GM23338 (cell line): ENCODE measurements at regions not wholly inside any gene's neighbourhood (a gene's known extent, or its start where the extent isn't known, plus 50 kb on each side); places are given as distances from the start of the nearest gene placed in this dataset.

ENCODE experiments used
- ATAC-seq: fragments of 200-7000 bp; cut with Tn5 transposase; 3 replicates; pipeline ENCODE4 v1.9.1; 2020
- DNase-seq: peaks from one replicate; pipeline ENCODE4 v3.0.0-alpha.2; 2015; ENCODE audit warnings: low spot score
- H2AFZ ChIP-seq: fragments of 200-600 bp; sonication (generic); 2 replicates; pipeline ENCODE4 v1.8.0; 2016; ENCODE audit warnings: antibody characterized with exemption, mild to moderate bottlenecking, moderate library complexity
- H3F3A ChIP-seq: fragments of 200-600 bp; sonication (generic); replicated peaks from 2 replicates; pipeline ENCODE4 v1.8.0; 2017; ENCODE audit warnings: antibody characterized with exemption, mixed run types, low read depth
- H3K27ac ChIP-seq: fragments of 200-600 bp; sonication (generic); 2 replicates; pipeline ENCODE4 v1.6.1; 2016; ENCODE audit warnings: low read depth
- H3K27me3 ChIP-seq: fragments of 200-600 bp; sonication (generic); 2 replicates; pipeline ENCODE4 v1.8.0; 2016; ENCODE audit warnings: mild to moderate bottlenecking, mixed run types, moderate library complexity; ENCODE audit not compliant: insufficient read depth
- H3K36me3 ChIP-seq: fragments of 200-600 bp; sonication (generic); 2 replicates; pipeline ENCODE4 v1.8.0; 2016; ENCODE audit warnings: mild to moderate bottlenecking; ENCODE audit not compliant: insufficient read depth
- H3K4me1 ChIP-seq: fragments of 200-600 bp; sonication (generic); 2 replicates; pipeline ENCODE4 v1.8.0; 2016; ENCODE audit warnings: mild to moderate bottlenecking, moderate library complexity; ENCODE audit not compliant: insufficient read depth
- H3K4me2 ChIP-seq: fragments of 200-600 bp; sonication (generic); 2 replicates; pipeline ENCODE4 v1.7.1; 2017; ENCODE audit warnings: mixed run types
- H3K4me3 ChIP-seq: fragments of 200-600 bp; sonication (generic); 2 replicates; pipeline ENCODE4 v1.6.1; 2016; ENCODE audit warnings: mixed run types
- H3K79me2 ChIP-seq: fragments of 200-600 bp; sonication (generic); replicated peaks from 2 replicates; pipeline ENCODE4 v1.8.0; 2017; ENCODE audit warnings: mild to moderate bottlenecking; ENCODE audit not compliant: insufficient read depth
- H3K9me2 ChIP-seq: fragments of 200-600 bp; sonication (generic); 2 replicates; pipeline ENCODE4 v1.8.0; 2017; ENCODE audit not compliant: insufficient read depth
- H4K20me1 ChIP-seq: fragments of 200-600 bp; sonication (generic); replicated peaks from 2 replicates; pipeline ENCODE4 v1.8.0; 2017; ENCODE audit warnings: mild to moderate bottlenecking; ENCODE audit not compliant: insufficient read depth
- H3K27ac Mint-ChIP-seq: 2 replicates; pipeline ENCODE4 v1.8.0; 2020; ENCODE audit warnings: inconsistent platforms, mild to moderate bottlenecking, moderate library complexity, mixed read lengths
- H3K27me3 Mint-ChIP-seq: 3 replicates; pipeline ENCODE4 v1.8.0; 2022; ENCODE audit warnings: low read depth, mild to moderate bottlenecking, moderate library complexity, mixed read lengths, inconsistent platforms; ENCODE audit not compliant: insufficient read depth, poor library complexity
- H3K36me3 Mint-ChIP-seq: 3 replicates; pipeline ENCODE4 v1.8.0; 2021; ENCODE audit warnings: low read depth, mild to moderate bottlenecking, inconsistent platforms, moderate library complexity, mixed read lengths
- H3K4me1 Mint-ChIP-seq: 3 replicates; pipeline ENCODE4 v1.8.0; 2020; ENCODE audit warnings: mild to moderate bottlenecking, inconsistent platforms, mixed read lengths
- H3K4me3 Mint-ChIP-seq: 3 replicates; pipeline ENCODE4 v1.8.0; 2021; ENCODE audit warnings: moderate library complexity, mild to moderate bottlenecking, inconsistent platforms, mixed read lengths
- H3K9me3 Mint-ChIP-seq: 3 replicates; pipeline ENCODE4 v1.8.0; 2020; ENCODE audit warnings: moderate library complexity, mild to moderate bottlenecking, inconsistent platforms, mixed read lengths
- CREB1 ChIP-seq: fragments of 250-450 bp; sonication (Bioruptor Pico); IDR thresholded peaks from 2 replicates; pipeline ENCODE4 v1.5.0; 2020; ENCODE audit warnings: low read depth, mild to moderate bottlenecking, moderate library complexity
- CTCF ChIP-seq, 2 experiments: fragments of 200-600 bp in 1 of 2; sonication (generic) in 1 of 2; conservative IDR thresholded peaks; 2 replicates each; pipeline versions ENCODE4 v1.5.1 to v1.6.1; 2016 to 2017; ENCODE audit warnings: antibody characterized with exemption in 2 of 2, low read depth in 2 of 2, mild to moderate bottlenecking in 2 of 2, moderate library complexity in 1 of 2
- ETS1 ChIP-seq: IDR thresholded peaks from 2 replicates; pipeline ENCODE4 v1.6.1; 2016; ENCODE audit warnings: antibody characterized with exemption
- EZH2 ChIP-seq: fragments of 200-600 bp; sonication (generic); IDR thresholded peaks from one replicate; pipeline ENCODE4 v1.8.0; 2017; ENCODE audit warnings: antibody characterized with exemption, mild to moderate bottlenecking, low read depth; ENCODE audit not compliant: unreplicated experiment
- EZH2phosphoT487 ChIP-seq: fragments of 200-600 bp; sonication (generic); IDR thresholded peaks from one replicate; pipeline ENCODE4 v1.8.1; 2018; ENCODE audit warnings: antibody characterized with exemption; ENCODE audit not compliant: unreplicated experiment
- JUNB ChIP-seq: IDR thresholded peaks from one replicate; pipeline ENCODE4 v1.6.1; 2016; ENCODE audit warnings: antibody characterized with exemption; ENCODE audit not compliant: unreplicated experiment
- NANOG ChIP-seq: IDR thresholded peaks from 2 replicates; pipeline ENCODE4 v1.6.1; 2016; ENCODE audit warnings: antibody characterized with exemption, borderline replicate concordance
- STAT1 ChIP-seq: IDR thresholded peaks from one replicate; pipeline ENCODE4 v1.6.1; 2016; ENCODE audit warnings: antibody characterized with exemption; ENCODE audit not compliant: unreplicated experiment
- ZNF114 ChIP-seq: fragments of 250-450 bp; sonication (Bioruptor Pico); IDR thresholded peaks from 2 replicates; pipeline ENCODE4 v1.5.0; 2020; ENCODE audit warnings: mild to moderate bottlenecking, moderate library complexity
- ZNF331 ChIP-seq: fragments of 250-450 bp; sonication (Bioruptor Pico); IDR thresholded peaks from 2 replicates; pipeline ENCODE4 v1.5.0; 2020; ENCODE audit warnings: low read depth, mild to moderate bottlenecking, moderate library complexity

- Histone ChIP-seq H3K4me2 (no peak overlapping the region), H3K27ac (no peak overlapping the region), H3K36me3 (no peaks in the 10 kb centered on the region), H3K79me2 (no peaks in the 10 kb centered on the region), H3K4me1 (no peaks in the 10 kb centered on the region), H3K9me2 (no peaks in the 10 kb centered on the region), H3K27me3 (no peaks in the 10 kb centered on the region), H4K20me1 (no peaks in the 10 kb centered on the region), H3F3A (no peaks in the 10 kb centered on the region), H2AFZ (no peak overlapping the region), H3K4me3 (no peak overlapping the region)
- H3K27me3 Mint-ChIP-seq, result peaks cover 3% of the 10 kb centered on the region
- no peaks in the 10 kb centered on the region for H3K36me3 Mint-ChIP-seq
- DNase-seq (no peak), ATAC-seq (no peak)
- TF ChIP-seq JUNB (no peak), ZNF114 (CRISPR knock-in tag) (no peak), NANOG (no peak), STAT1 (no peak)
- no peak overlapping the region for H3K27ac Mint-ChIP-seq
- H3K4me1 Mint-ChIP-seq, result no peaks in the 10 kb centered on the region
- no peak overlapping the region for H3K4me3 Mint-ChIP-seq
- no peaks in the 10 kb centered on the region for H3K9me3 Mint-ChIP-seq
Observed at GRCh38 chr2:122236152-122236874, 480.9 kb downstream of the TSN start.

GRCh38 chr2:122236925-122237324 is 481.5 kb downstream of the TSN start:
- Histone ChIP-seq H2AFZ (no peak overlapping the region), H3K9me2 (0 out of 2 replicates have a peak, but pooled peaks cover 2% of the 10 kb centered on the region), H3K79me2 (no peaks in the 10 kb centered on the region), H3K36me3 (no peaks in the 10 kb centered on the region), H3K4me3 (no peak overlapping the region), H3K27ac (no peak overlapping the region), H3K4me2 (no peak overlapping the region), H3F3A (no peaks in the 10 kb centered on the region), H3K27me3 (no peaks in the 10 kb centered on the region), H3K4me1 (no peaks in the 10 kb centered on the region), H4K20me1 (no peaks in the 10 kb centered on the region)
- DNase-seq (no peak), ATAC-seq (no peak)
- no peaks in the 10 kb centered on the region for H3K4me1 Mint-ChIP-seq
- TF ChIP-seq STAT1 (no peak), EZH2 (no peak), CTCF (conservative IDR thresholded peaks at IDR 0.05; ENCODE audit: low read depth in 2 of 2) (no peak)
- no peaks in the 10 kb centered on the region for H3K9me3 Mint-ChIP-seq
- H3K27me3 Mint-ChIP-seq, result peaks cover 3% of the 10 kb centered on the region
- no peaks in the 10 kb centered on the region for H3K36me3 Mint-ChIP-seq
- H3K27ac Mint-ChIP-seq, result no peak overlapping the region
- no peak overlapping the region for H3K4me3 Mint-ChIP-seq

- no peaks in the 10 kb centered on the region for H3K4me1 ChIP-seq
- H3K9me2 ChIP-seq, result 0 out of 2 replicates have a peak, but pooled peaks cover 6% of the 10 kb centered on the region
- ATAC-seq (no peak), DNase-seq (no peak)
- Mint-ChIP-seq H3K9me3 (no peaks in the 10 kb centered on the region), H3K36me3 (no peaks in the 10 kb centered on the region), H3K27ac (no peak overlapping the region), H3K4me1 (no peaks in the 10 kb centered on the region), H3K4me3 (no peak overlapping the region), H3K27me3 (peaks cover 3% of the 10 kb centered on the region)
- H3F3A ChIP-seq, result no peaks in the 10 kb centered on the region
- H3K4me3 ChIP-seq, result no peak overlapping the region
- H3K4me2 ChIP-seq, result no peak overlapping the region
- no peaks in the 10 kb centered on the region for H3K79me2 ChIP-seq
- H2AFZ ChIP-seq, result no peak overlapping the region
- no peaks in the 10 kb centered on the region for H3K27me3 ChIP-seq
- no peaks in the 10 kb centered on the region for H4K20me1 ChIP-seq
- H3K27ac ChIP-seq, result no peak overlapping the region
- H3K36me3 ChIP-seq, result no peaks in the 10 kb centered on the region
- TF ChIP-seq ZNF114 (CRISPR knock-in tag) (no peak), STAT1 (no peak), CREB1 (no peak), EZH2phosphoT487 (no peak), EZH2 (no peak), ETS1 (no peak), ZNF331 (CRISPR knock-in tag) (no peak)
Observed at GRCh38 chr2:122237450-122237849, 482.0 kb downstream of the TSN start.
